M059J (cell line): ENCODE measurements at regions not wholly inside any gene's neighbourhood (a gene's known extent, or its start where the extent isn't known, plus 50 kb on each side); places are given as distances from the start of the nearest gene placed in this dataset.
"Not testable (repeated sequence)": the region's sequence is repeated elsewhere in the genome, so short reads cannot be mapped to it uniquely, and the experiment has no call there.

Source experiments
- DNase-seq: peaks from one replicate; pipeline ENCODE4 v3.0.0-alpha.2; 2012; ENCODE audit warnings: low read depth

GRCh38 chr9:11144746-11145145, 531.9 kb upstream of the PTPRD start:
- DNase-seq: no peak

GRCh38 chr9:11148189-11148588, 535.4 kb upstream of the PTPRD start:
- DNase-seq: no peak

- DNase-seq: no peak
Measured at GRCh38 chr9:11149065-11149464, 536.3 kb upstream of the PTPRD start.

GRCh38 chr9:11158063-11158462, 545.3 kb upstream of the PTPRD start:
- no peak for DNase-seq

- no peak for DNase-seq
Measured at GRCh38 chr9:11158676-11159075, 545.9 kb upstream of the PTPRD start.

GRCh38 chr9:11159318-11159862, 546.6 kb upstream of the PTPRD start:
- DNase-seq: no peak

GRCh38 chr9:11163843-11164242, 551.0 kb upstream of the PTPRD start:
- DNase-seq: no peak

- no peak for DNase-seq
Measured at GRCh38 chr9:11182001-11182400, 569.2 kb upstream of the PTPRD start.

- DNase-seq: no peak
Measured at GRCh38 chr9:11190719-11191118, 577.9 kb upstream of the PTPRD start.

GRCh38 chr9:11192993-11193392, 580.2 kb upstream of the PTPRD start:
- no peak for DNase-seq

- DNase-seq: no peak
Measured at GRCh38 chr9:11194246-11194645, 581.4 kb upstream of the PTPRD start.

GRCh38 chr9:11196840-11197365, 584.1 kb upstream of the PTPRD start:
- not testable (repeated sequence) for DNase-seq

- DNase-seq: no peak
Measured at GRCh38 chr9:11199335-11199734, 586.5 kb upstream of the PTPRD start.

GRCh38 chr9:11204521-11204920, 591.7 kb upstream of the PTPRD start:
- no peak for DNase-seq

- DNase-seq: no peak
Measured at GRCh38 chr9:11206925-11207324, 594.1 kb upstream of the PTPRD start.

- DNase-seq: no peak
Measured at GRCh38 chr9:11233696-11234095, 620.9 kb upstream of the PTPRD start.

- DNase-seq: no peak
Measured at GRCh38 chr9:11235061-11235460, 622.3 kb upstream of the PTPRD start.

- DNase-seq: no peak
Measured at GRCh38 chr9:11241779-11242178, 629.0 kb upstream of the PTPRD start.

GRCh38 chr9:11257992-11258391, 645.2 kb upstream of the PTPRD start:
- no peak for DNase-seq

- DNase-seq: no peak
Measured at GRCh38 chr9:11269036-11269435, 656.2 kb upstream of the PTPRD start.

- no peak for DNase-seq
Measured at GRCh38 chr9:11275158-11275695, 662.4 kb upstream of the PTPRD start.

GRCh38 chr9:11312966-11313365, 700.2 kb upstream of the PTPRD start:
- DNase-seq: no peak

- DNase-seq: no peak
Measured at GRCh38 chr9:11318946-11319345, 706.1 kb upstream of the PTPRD start.

- DNase-seq: peak; percentile 3
Measured at GRCh38 chr9:11319538-11319937, 706.7 kb upstream of the PTPRD start.
